ENCODE measurements at regions not wholly inside any gene's neighbourhood (a gene's known extent, or its start where the extent isn't known, plus 50 kb on each side); places are given as distances from the start of the nearest gene placed in this dataset.

DNA sequence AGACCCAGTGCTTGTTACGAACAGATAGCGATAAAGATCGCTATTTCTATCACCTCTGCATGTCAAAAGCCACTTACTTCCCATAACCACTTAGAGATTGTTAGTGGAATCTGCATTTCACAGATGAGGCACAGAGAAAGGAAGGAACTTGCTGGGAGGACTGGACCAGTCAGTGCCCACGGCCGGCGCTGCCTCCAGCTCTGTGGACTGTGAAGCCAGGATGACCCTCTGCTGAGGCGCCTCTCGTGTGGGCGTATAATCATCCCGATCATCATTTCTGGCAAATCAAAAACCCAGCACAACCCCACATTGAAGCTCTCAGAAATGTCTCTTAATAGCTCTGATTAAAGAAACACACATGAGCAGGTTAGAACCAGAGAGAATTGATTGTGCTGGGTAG, 61.5 kb upstream of the ADRA2C start:
- TF ChIP-seq, protein P1, sequence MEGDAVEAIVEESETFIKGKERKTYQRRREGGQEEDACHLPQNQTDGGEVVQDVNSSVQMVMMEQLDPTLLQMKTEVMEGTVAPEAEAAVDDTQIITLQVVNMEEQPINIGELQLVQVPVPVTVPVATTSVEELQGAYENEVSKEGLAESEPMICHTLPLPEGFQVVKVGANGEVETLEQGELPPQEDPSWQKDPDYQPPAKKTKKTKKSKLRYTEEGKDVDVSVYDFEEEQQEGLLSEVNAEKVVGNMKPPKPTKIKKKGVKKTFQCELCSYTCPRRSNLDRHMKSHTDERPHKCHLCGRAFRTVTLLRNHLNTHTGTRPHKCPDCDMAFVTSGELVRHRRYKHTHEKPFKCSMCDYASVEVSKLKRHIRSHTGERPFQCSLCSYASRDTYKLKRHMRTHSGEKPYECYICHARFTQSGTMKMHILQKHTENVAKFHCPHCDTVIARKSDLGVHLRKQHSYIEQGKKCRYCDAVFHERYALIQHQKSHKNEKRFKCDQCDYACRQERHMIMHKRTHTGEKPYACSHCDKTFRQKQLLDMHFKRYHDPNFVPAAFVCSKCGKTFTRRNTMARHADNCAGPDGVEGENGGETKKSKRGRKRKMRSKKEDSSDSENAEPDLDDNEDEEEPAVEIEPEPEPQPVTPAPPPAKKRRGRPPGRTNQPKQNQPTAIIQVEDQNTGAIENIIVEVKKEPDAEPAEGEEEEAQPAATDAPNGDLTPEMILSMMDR (IDR thresholded peaks at IDR 0.05; ENCODE audit: borderline replicate concordance, control extremely low read depth, extremely low read depth, insufficient read depth, missing control alignments), result no peak
- in situ Hi-C loops (cut with MboI; ENCODE audit: low sequenced_read_pairs, unreplicated experiment), result no loop called here
- no peak for DNase-seq (ENCODE audit: low spot score)

DNA sequence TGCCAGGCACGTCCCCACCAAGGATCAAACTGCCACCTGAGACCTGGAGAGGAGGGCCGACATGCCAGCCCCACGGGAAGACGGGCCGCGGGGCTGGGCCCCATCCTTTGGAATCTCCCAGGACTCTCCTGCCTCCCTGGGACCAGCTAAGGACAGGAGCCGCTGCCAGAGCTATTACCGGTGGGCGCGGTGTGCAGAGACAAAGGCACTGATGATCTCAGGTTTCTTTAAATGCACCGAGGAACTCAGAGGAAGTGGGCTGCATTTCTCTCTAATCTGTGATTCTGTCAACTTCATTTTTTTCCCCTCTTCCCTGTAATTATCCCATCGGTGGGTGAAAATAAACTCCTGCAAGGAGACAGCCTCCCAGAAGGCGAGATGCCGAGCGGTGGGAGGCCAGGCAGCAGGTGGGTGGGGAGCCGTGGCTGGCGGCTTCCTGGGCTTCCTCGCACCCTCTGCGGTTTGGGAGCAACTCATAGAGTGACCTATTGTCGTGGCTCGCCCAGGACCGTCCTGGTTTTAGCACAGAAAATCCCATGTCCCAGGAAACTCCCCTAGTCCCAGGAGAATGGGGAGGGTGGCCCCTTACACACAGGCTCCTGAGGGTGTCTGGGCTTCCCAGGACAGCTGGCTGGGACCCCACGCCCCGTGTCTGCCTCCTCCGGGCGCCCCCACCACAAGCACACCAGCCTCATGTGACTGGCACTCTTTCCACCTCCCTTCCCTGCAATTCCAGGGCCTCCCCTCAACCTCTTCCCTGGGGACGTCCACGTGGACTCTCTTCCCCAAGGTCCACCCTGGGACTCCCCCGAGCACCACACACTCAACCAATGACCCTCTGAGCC, 62.3 kb upstream of the ADRA2C start:
- DNase-seq (ENCODE audit: low spot score), result no peak
- in situ Hi-C loops (cut with MboI; ENCODE audit: low sequenced_read_pairs, unreplicated experiment), result no loop called here
- TF ChIP-seq, protein P1 (IDR thresholded peaks at IDR 0.05; ENCODE audit: borderline replicate concordance, control extremely low read depth, extremely low read depth, insufficient read depth, missing control alignments), result no peak

DNA sequence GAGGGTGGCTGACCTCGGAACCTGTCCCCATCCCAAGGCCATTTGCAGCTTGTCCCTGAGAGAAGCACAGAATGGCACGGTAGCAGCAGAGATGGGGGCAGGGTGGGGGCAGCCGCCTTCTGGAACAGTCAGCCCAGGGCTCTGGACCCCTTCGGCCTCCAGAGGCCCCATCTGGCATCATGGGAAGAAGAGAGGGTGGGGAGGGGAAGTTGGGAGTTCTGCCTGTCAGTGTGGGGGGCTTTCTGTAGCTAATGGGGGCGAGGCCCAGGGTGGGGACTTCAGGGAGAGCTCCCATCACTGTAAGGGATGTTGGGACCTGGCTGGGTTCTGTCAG, 62.9 kb upstream of the ADRA2C start:
- no peak for DNase-seq (ENCODE audit: low spot score)
- in situ Hi-C loops (cut with MboI; ENCODE audit: low sequenced_read_pairs, unreplicated experiment), result no loop called here

DNA sequence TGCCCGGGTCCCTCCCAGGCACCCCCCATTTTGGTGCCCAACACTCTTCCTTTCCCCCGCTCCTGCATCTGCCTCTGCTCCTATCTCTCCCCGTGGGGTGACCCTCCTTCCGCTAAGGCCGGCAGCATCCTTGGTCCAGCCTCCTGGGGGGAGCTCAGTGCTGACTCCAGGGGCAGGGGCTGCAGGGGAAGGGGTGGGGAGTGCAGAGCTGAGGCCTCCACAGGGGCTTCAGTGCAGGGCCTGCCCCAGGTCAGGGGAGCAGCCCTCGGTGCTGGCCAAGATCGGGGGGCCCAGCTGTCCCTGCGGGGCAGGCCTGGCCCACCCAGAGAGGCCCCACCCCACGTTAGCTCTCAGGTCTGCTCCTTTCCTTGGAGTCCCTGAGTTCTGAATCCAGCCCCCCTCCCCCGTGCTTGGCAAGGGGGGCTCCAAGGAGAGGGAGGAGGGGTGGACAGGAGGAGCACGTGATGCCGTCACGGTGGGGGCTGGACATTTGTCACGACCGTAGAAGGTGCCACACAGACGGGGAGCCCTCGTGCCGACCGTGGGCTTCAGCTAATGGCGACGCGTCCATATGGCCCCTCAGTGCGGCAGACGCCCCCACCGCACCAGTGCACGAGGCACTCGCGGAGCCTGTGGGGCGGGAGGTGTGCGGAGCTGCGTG, 63.5 kb upstream of the ADRA2C start:
- in situ Hi-C loops (cut with MboI; ENCODE audit: low sequenced_read_pairs, unreplicated experiment), result no loop called here
- TF ChIP-seq, protein P1 (IDR thresholded peaks at IDR 0.05; ENCODE audit: borderline replicate concordance, control extremely low read depth, extremely low read depth, insufficient read depth, missing control alignments), result no peak
- no peak for DNase-seq (ENCODE audit: low spot score)

More for the DNA sequence above, 62.9 kb upstream of the ADRA2C start:
- TF ChIP-seq, protein P1 (IDR thresholded peaks at IDR 0.05; ENCODE audit: borderline replicate concordance, control extremely low read depth, extremely low read depth, insufficient read depth, missing control alignments), result no peak

DNA sequence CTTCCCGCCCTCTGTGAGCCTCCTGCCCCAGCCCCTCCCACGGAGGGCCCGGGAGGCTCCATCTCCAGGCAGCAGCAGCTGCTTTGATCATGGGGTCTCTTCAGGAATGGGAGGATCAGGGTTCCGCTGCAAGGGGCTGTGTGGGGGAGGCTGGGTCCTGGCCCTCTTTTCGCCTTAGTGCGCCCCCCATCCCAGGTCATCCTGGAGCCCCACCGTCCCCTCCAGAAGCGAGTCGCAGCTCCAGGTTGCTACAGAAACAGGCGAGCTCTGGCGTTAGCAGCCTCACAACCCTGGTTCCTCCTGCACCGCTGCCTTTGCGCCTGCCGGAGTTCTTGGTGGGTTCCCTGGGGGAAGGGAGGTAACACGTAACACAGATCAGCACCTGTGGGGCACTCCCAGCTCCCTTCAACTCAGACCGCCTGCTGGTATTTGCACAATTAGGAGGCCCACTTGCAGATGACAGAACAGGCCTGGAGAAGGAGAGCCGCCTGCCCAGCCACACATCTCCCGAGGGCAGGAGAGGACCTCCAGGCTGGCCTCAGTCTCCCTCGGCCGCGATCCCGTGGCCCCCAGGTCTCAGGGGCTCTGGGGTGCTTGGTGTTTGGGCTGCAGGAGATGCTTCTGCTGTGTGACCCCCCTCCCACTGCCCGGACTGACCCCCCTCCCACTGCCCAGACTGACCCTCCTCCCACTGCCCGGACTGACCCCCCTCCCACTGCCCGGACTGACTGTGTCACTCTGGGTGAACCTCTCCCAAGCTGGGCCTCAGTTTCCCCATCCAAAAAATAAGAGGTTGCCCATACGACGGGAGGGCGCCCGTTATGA, 64.2 kb upstream of the ADRA2C start:
- in situ Hi-C loops (cut with MboI; ENCODE audit: low sequenced_read_pairs, unreplicated experiment), result no loop called here
- DNase-seq (ENCODE audit: low spot score), result no peak
- TF ChIP-seq, protein P1 (IDR thresholded peaks at IDR 0.05; ENCODE audit: borderline replicate concordance, control extremely low read depth, extremely low read depth, insufficient read depth, missing control alignments), result no peak

DNA sequence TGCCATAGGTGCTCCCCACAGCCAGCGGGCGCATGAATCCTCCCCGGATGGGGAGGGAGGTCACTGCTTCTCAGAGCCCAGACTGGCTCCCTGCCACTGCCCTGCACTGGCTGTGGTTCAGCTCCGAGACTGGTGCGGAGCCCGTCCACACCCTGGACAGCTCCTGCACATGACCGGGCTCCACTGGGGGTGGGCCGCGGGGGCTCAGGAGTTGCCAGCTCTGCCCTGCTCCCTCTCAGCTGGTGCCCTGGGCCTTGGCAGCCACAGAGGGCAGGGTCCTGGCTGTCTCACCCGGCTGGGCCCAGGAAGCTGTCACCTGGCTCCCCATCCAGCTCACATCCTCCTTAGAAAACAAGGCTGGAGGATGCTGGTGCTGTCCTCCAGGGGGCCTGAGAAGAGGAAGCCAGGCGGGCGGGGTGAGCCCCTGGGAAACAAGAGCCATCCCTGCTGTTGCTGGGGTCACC, 64.9 kb upstream of the ADRA2C start:
- no peak for DNase-seq (ENCODE audit: low spot score)
- in situ Hi-C loops (cut with MboI; ENCODE audit: low sequenced_read_pairs, unreplicated experiment), result no loop called here
- TF ChIP-seq, protein P1 (IDR thresholded peaks at IDR 0.05; ENCODE audit: borderline replicate concordance, control extremely low read depth, extremely low read depth, insufficient read depth, missing control alignments), result no peak

Measured in GM13976 (cell line).